GM12878 (cell line): ENCODE measurements at regions not wholly inside any gene's neighbourhood (a gene's known extent, or its start where the extent isn't known, plus 50 kb on each side); places are given as distances from the start of the nearest gene placed in this dataset.

Source experiments
- ATAC-seq: fragments of 200-7000 bp; cut with Tn5 transposase; 3 replicates; pipeline ENCODE4 v1.9.1; 2020; ENCODE audit warnings: mild to moderate bottlenecking, moderate library complexity
- BruUV-seq: library from RNA; stranded (reverse); fragments of 400-500 nt; replicated peaks from 2 replicates; lab custom pipeline; 2021; lab: Mats Ljungman, UMichigan
- CTCF ChIA-PET: fragments of 300-600 bp; sonication (Branson Sonifier 250); formaldehyde crosslinking; extraction: SDS; loops from one replicate; lab custom pipeline; 2021; ENCODE audit warnings: inconsistent platforms; lab: Yijun Ruan, JAX
- POLR2A ChIA-PET: fragments of 350-600 bp; formaldehyde crosslinking; extraction: SDS; loops from one replicate; lab custom pipeline; 2021; ENCODE audit warnings: inconsistent platforms; lab: Charles Lee
- RAD21 ChIA-PET: fragments of 300-600 bp; sonication (Branson Sonifier 250); formaldehyde crosslinking; loops from one replicate; lab custom pipeline; 2023; ENCODE audit warnings: antibody characterized with exemption; ENCODE audit not compliant: unreplicated experiment; lab: Charles Lee
- SMC1A ChIA-PET: fragments of 300-600 bp; sonication (Branson Sonifier 250); formaldehyde crosslinking; loops from one replicate; lab custom pipeline; 2023; ENCODE audit not compliant: unreplicated experiment, uncharacterized antibody; lab: Charles Lee
- DNase-seq: peaks from one replicate; pipeline ENCODE4 v3.0.0-alpha.2; 2011; ENCODE audit warnings: low read depth, low spot score
- FAIRE-seq: peaks from 3 replicates; lab custom pipeline; 2011; peaks lifted over from hg19 to GRCh38; lab: Jason Lieb, UNC
- H2AFZ ChIP-seq: 2 replicates; pipeline ENCODE4 v1.6.0; 2011; ENCODE audit warnings: low read depth, low read length, control low read depth; ENCODE audit not compliant: control insufficient read depth
- H3K27ac ChIP-seq: 2 replicates; pipeline ENCODE4 v1.5.1; 2011; ENCODE audit warnings: control low read depth; ENCODE audit not compliant: control insufficient read depth, insufficient read depth
- H3K27me3 ChIP-seq, 2 experiments: replicated peaks in 1 of 2; 2 replicates each; pipeline versions ENCODE4 v1.6.0 to v1.6.1; 2011; ENCODE audit warnings: low read length in 1 of 2; ENCODE audit not compliant: control insufficient read depth in 2 of 2, insufficient read depth in 2 of 2
- H3K36me3 ChIP-seq, 2 experiments: 2 replicates each; pipeline ENCODE4 v1.5.1; 2011; ENCODE audit warnings: low read length in 1 of 2; ENCODE audit not compliant: control insufficient read depth in 2 of 2, insufficient read depth in 2 of 2
- H3K4me1 ChIP-seq: 2 replicates; pipeline ENCODE4 v1.6.1; 2011; ENCODE audit warnings: mild to moderate bottlenecking, low read length, moderate library complexity, mixed read lengths; ENCODE audit not compliant: control insufficient read depth, insufficient read depth
- H3K4me2 ChIP-seq: 2 replicates; pipeline ENCODE4 v1.6.0; 2011; ENCODE audit warnings: control low read depth; ENCODE audit not compliant: control insufficient read depth, insufficient read depth
- H3K4me3 ChIP-seq: fragments of 200-600 bp; sonication (generic); 2 replicates; pipeline ENCODE4 v1.5.1; 2016
- H3K79me2 ChIP-seq: 2 replicates; pipeline ENCODE4 v1.6.0; 2011; ENCODE audit warnings: low read length; ENCODE audit not compliant: control insufficient read depth, insufficient read depth
- H3K9ac ChIP-seq: 2 replicates; pipeline ENCODE4 v1.8.0; 2011; ENCODE audit warnings: low read length, control low read depth, mixed read lengths; ENCODE audit not compliant: control insufficient read depth, insufficient read depth
- H3K9me3 ChIP-seq: replicated peaks from 3 replicates; pipeline ENCODE4 v1.5.1; 2011; ENCODE audit warnings: mild to moderate bottlenecking, low read length; ENCODE audit not compliant: control insufficient read depth, insufficient read depth
- H4K20me1 ChIP-seq: 2 replicates; pipeline ENCODE4 v1.6.0; 2011; ENCODE audit not compliant: control insufficient read depth, insufficient read depth
- E2F8 ChIP-seq: fragments of 450-650 bp; IDR thresholded peaks from 2 replicates; pipeline ENCODE4 v1.6.1; 2018; ENCODE audit warnings: mild to moderate bottlenecking, low read depth, moderate library complexity; ENCODE audit not compliant: partially characterized antibody
- HDAC2 ChIP-seq: fragments of 200-600 bp; sonication (generic); IDR thresholded peaks from 2 replicates; pipeline ENCODE4 v1.6.1; 2017
- IRF5 ChIP-seq: fragments of 450-650 bp; IDR thresholded peaks from 2 replicates; pipeline ENCODE4 v1.6.1; 2017; ENCODE audit warnings: borderline replicate concordance
- LARP7 ChIP-seq: fragments of 450-650 bp; IDR thresholded peaks from 2 replicates; pipeline ENCODE4 v1.6.1; 2017; ENCODE audit warnings: mild to moderate bottlenecking
- MTA3 ChIP-seq: IDR thresholded peaks from 2 replicates; pipeline ENCODE4 v1.6.1; 2012; ENCODE audit warnings: low read length, inconsistent platforms, borderline replicate concordance
- NRF1 ChIP-seq: conservative IDR thresholded peaks from 2 replicates; pipeline ENCODE4 v1.6.1; 2011; ENCODE audit warnings: mild to moderate bottlenecking, low read depth, low read length, improper control_type of control experiment
- PBX3 ChIP-seq: IDR thresholded peaks from 2 replicates; pipeline ENCODE4 v1.6.1; 2011; ENCODE audit warnings: mild to moderate bottlenecking, low read depth, low read length, moderate library complexity; ENCODE audit not compliant: insufficient replicate concordance
- POLR2AphosphoS5 ChIP-seq: IDR thresholded peaks from 2 replicates; pipeline ENCODE4 v1.6.1; 2011; ENCODE audit warnings: mild to moderate bottlenecking, low read length, inconsistent platforms
- RFX5 ChIP-seq: IDR thresholded peaks from 2 replicates; pipeline ENCODE4 v1.6.1; 2011; ENCODE audit warnings: low read depth, low read length, improper control_type of control experiment
- SIN3A ChIP-seq: IDR thresholded peaks from 2 replicates; pipeline ENCODE4 v1.6.1; 2012; ENCODE audit warnings: low read depth, low read length, improper control_type of control experiment
- SMARCA5 ChIP-seq: fragments of 450-650 bp; IDR thresholded peaks from 2 replicates; pipeline ENCODE4 v1.6.1; 2017; ENCODE audit warnings: mild to moderate bottlenecking
- SP1 ChIP-seq: IDR thresholded peaks from one replicate; pipeline ENCODE4 v1.6.1; 2011; ENCODE audit warnings: low read depth, low read length
- SREBF2 ChIP-seq: IDR thresholded peaks from 2 replicates; pipeline ENCODE4 v1.6.1; 2012; ENCODE audit warnings: mild to moderate bottlenecking, low read length
- TBL1XR1 ChIP-seq: IDR thresholded peaks from 2 replicates; pipeline ENCODE4 v1.6.1; 2012; ENCODE audit warnings: low read depth, low read length, improper control_type of control experiment
- ZBTB40 ChIP-seq: fragments of 450-650 bp; IDR thresholded peaks from 2 replicates; pipeline ENCODE4 v1.6.1; 2016; ENCODE audit warnings: mild to moderate bottlenecking, moderate library complexity, borderline replicate concordance
- WGBS: methylation state at CpG from one replicate; pipeline ENCODE4 v1.1.6; 2016; ENCODE audit warnings: low lambda C conversion rate; ENCODE audit not compliant: insufficient replicate concordance, insufficient coverage; ENCODE audit errors: missing lambda C conversion rate; 5-methylcytosine and 5-hydroxymethylcytosine counted together
- in situ Hi-C: fragments of 300-500 bp; cut with MboI; formaldehyde crosslinking; loops from 9 replicates; pipeline ENCODE4 v1.14.3; 2018; ENCODE audit warnings: mixed read lengths
- intact Hi-C: fragments of 100-400 bp; cut with micrococcal nuclease; formaldehyde crosslinking; loops from one replicate; pipeline ENCODE4 v1.14.2; 2022; ENCODE audit not compliant: unreplicated experiment

GRCh38 chr12:78540606-78541336, 323.8 kb upstream of the SYT1 start:
- H3K4me2 ChIP-seq, result no peak overlapping the region
- no peaks in the 10 kb centered on the region for H3K9me3 ChIP-seq
- FAIRE-seq (no peak), ATAC-seq (no peak), DNase-seq (no peak)
- no peaks in the 10 kb centered on the region for H3K27me3 ChIP-seq
- ChIA-PET RAD21 (no interaction called here), POLR2A (no interaction called here), SMC1A (no interaction called here), CTCF (no interaction called here)
- H3K27ac ChIP-seq, result no peak overlapping the region
- H3K36me3 ChIP-seq, result no peaks in the 10 kb centered on the region
- WGBS, result 36% methylated on average over 7 of the region's 7 CpGs
- H3K9ac ChIP-seq, result no peak overlapping the region
- BruUV-seq, result no TSS peak
- H2AFZ ChIP-seq, result no peak overlapping the region
- in situ Hi-C loops, result no loop called here
- H3K4me3 ChIP-seq, result no peak overlapping the region
- intact Hi-C loops, result no loop called here
- H4K20me1 ChIP-seq, result no peaks in the 10 kb centered on the region
- no peaks in the 10 kb centered on the region for H3K79me2 ChIP-seq
- no peaks in the 10 kb centered on the region for H3K4me1 ChIP-seq
- TF ChIP-seq LARP7 (no peak), RFX5 (no peak), E2F8 (no peak), PBX3 (no peak), SP1 (no peak), IRF5 (no peak), SMARCA5 (no peak), POLR2AphosphoS5 (no peak), SIN3A (no peak), TBL1XR1 (no peak), HDAC2 (no peak), MTA3 (no peak), NRF1 (no peak), ZBTB40 (no peak), SREBF2 (no peak)
